ENCODE measurements at regions not wholly inside any gene's neighbourhood (a gene's known extent, or its start where the extent isn't known, plus 50 kb on each side); places are given as distances from the start of the nearest gene placed in this dataset.

DNA sequence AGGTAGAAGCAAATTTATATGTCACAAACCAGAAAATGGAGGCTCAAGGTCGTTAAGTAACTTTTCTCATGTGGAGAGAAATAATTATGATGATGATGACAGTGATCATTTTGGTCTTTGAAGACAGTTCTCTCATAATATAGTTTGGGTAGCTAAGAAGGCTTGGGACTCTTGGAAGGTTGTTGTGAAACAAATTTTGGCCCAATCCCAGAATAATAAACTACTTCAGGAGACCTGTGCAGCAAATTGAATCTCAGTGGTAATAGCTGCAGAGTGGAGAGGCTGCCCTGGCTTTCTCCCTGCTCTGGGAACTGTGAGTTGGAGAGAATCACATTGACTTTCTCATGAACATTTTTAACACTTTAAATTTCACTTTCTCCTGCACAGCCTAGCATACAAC lies 217.2 kb upstream of the BOD1L1 start:
- no peaks in the 10 kb centered on the region for H3K27me3 Mint-ChIP-seq
- H3K36me3 Mint-ChIP-seq: no peaks in the 10 kb centered on the region
- no peak for DNase-seq
- no peak overlapping the region for H3K4me3 Mint-ChIP-seq
- H3K27ac Mint-ChIP-seq: no peak overlapping the region
- no peak for ATAC-seq (replicated peaks)
- H3K4me1 Mint-ChIP-seq: peaks cover 0 to 5% of the 10 kb centered on the region in 2 donors
- peaks cover 7 to 8% of the 10 kb centered on the region in 2 donors for H3K9me3 Mint-ChIP-seq

DNA sequence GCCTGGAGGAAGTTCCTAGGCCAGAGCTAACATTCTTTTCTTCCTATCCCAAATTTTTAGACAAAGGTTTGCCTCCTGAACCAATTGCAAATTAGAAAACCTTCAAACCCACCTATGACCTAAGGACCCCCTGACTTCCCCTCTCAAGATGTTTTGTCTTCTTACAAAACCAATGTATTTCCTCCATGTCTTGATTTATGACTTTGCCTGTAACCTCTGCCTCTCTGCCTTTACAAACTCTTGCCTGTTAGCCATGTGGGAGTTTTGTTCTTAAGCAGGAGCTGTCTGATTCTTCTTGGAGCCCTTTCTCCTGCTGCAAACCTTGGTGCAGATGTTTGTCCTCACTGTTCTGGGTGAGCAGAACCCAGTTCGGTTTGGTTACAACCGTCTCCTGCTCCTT lies 222.3 kb upstream of the BOD1L1 start:
- Mint-ChIP-seq H3K4me3 (no peak overlapping the region), H3K27me3 (no peaks in the 10 kb centered on the region), H3K27ac (no peak overlapping the region), H3K36me3 (no peaks in the 10 kb centered on the region), H3K4me1 (peaks cover 0 to 5% of the 10 kb centered on the region in 2 donors), H3K9me3 (peaks cover 7% of the 10 kb centered on the region in 2 donors)
- ATAC-seq (replicated peaks) (no peak), DNase-seq (no peak)

DNA sequence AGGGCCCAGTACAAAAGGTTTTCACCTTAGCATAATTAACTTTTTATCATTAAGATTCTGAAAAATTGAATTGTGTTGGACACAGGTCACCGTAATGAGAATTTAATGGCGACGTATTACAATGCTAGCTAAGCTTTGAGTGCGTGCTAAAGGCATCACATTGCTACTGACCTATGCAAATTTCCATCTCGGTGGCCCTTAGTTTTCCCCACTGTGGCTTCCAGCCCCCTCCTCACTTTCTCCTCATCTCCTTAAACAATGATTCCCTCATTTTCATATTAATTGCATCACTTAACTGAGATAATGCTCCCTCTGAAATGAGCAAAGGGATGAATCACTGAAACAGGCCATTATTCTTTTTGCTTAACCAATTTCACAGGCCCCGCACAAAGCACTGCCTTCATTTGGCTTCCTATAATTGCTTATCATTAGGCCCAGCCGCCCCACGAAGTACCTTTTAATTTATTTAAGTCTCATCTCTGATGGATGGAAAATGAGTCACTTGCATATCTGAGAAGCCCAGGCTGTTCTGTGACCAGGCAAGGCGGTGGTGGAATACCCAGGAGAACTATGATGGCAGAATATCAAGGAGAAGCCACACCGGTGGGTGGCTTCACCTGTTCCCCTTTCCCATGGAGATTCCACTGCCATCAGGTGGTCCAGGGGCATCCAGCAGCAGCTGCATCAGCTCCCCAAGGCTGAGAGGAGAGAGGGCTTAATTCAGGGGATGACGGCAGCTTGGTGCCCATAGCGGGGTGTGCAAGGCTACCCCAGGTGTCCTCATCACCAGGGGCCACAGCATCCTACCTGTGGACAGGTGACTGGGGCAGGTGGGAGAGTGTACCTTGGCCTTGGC lies 223.8 kb upstream of the BOD1L1 start:
- H3K27ac Mint-ChIP-seq: no peak overlapping the region
- H3K4me1 Mint-ChIP-seq: peaks cover 0 to 5% of the 10 kb centered on the region in 2 donors
- no peak overlapping the region for H3K4me3 Mint-ChIP-seq
- no peaks in the 10 kb centered on the region for H3K27me3 Mint-ChIP-seq
- H3K9me3 Mint-ChIP-seq: peaks cover 7% of the 10 kb centered on the region in 2 donors
- H3K36me3 Mint-ChIP-seq: no peaks in the 10 kb centered on the region
- no peak for DNase-seq
- ATAC-seq (replicated peaks): no peak

DNA sequence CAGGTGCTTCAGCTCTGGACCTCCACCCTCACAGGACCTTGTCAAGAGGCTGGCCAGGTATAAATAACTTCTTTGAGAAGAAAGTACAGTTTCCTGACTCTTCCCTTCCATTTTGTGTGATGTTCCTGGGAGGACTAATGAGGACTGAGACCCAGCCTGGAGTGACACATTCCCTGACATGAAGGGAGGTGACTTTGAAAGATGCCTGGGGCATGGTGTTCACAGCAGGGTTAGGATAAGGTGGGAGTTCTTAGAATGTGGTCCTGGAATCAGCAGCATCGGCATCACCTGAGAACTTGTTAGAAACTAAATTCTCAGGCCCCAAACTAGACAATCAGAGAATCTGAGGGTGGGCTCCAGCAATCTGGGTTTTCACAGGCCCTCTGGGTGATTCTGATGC lies 224.9 kb upstream of the BOD1L1 start:
- peaks cover 0 to 5% of the 10 kb centered on the region in 2 donors for H3K4me1 Mint-ChIP-seq
- H3K9me3 Mint-ChIP-seq: peaks cover 7% of the 10 kb centered on the region in 2 donors
- ATAC-seq (replicated peaks) (no peak), DNase-seq (no peak)
- no peak overlapping the region for H3K27ac Mint-ChIP-seq
- no peaks in the 10 kb centered on the region for H3K36me3 Mint-ChIP-seq
- no peak overlapping the region for H3K4me3 Mint-ChIP-seq
- H3K27me3 Mint-ChIP-seq: no peaks in the 10 kb centered on the region

DNA sequence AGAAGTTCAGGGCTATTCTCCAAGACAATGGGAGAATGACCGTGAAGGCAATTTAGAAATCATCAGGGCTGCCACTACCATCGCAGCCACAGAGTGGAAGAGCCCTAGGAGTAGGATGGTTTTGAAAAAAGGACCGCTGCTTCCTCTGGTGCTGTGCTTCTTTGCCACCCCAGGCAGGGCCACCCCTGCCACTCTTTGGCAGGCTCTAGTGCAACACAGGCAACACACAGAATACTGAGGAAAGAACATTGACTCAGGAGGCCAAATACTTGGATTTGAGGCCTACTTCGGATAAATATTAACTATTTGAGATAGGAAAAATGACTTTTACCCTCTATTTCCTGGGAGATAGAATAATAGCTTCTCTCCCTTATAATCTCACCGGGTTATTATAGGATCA lies 228.9 kb upstream of the BOD1L1 start:
- H3K9me3 Mint-ChIP-seq: peaks cover 0 to 4% of the 10 kb centered on the region in 2 donors
- H3K27ac Mint-ChIP-seq: no peak overlapping the region
- H3K36me3 Mint-ChIP-seq: no peaks in the 10 kb centered on the region
- DNase-seq (no peak), ATAC-seq (replicated peaks) (no peak)
- peaks cover 0 to 3% of the 10 kb centered on the region in 2 donors for H3K27me3 Mint-ChIP-seq
- no peaks in the 10 kb centered on the region for H3K4me1 Mint-ChIP-seq
- no peak overlapping the region for H3K4me3 Mint-ChIP-seq

DNA sequence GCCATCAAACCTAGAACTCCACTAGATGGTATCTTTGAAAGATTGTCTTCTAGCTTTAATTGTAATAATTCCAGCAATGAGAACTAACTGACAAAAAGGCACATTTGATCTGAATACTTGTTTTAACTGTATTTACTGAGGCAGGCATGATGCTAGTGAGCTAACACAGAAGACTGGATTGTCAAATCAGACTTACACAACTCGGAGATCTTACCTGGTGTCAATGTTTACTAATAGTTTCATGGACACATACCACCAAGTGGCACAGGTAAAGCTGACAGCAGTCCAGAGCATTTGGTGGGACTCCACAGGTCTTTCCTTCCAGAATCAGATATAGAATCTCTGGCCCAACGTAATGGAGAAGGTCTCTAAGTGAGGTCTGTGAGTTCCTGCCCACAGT lies 229.9 kb upstream of the BOD1L1 start:
- DNase-seq: no peak
- peaks cover 4 to 6% of the 10 kb centered on the region in 2 donors for H3K9me3 Mint-ChIP-seq
- H3K4me3 Mint-ChIP-seq: no peak overlapping the region
- no peak overlapping the region for H3K27ac Mint-ChIP-seq
- H3K36me3 Mint-ChIP-seq: no peaks in the 10 kb centered on the region
- H3K27me3 Mint-ChIP-seq: peaks cover 0 to 3% of the 10 kb centered on the region in 2 donors
- no peak for ATAC-seq (replicated peaks)
- H3K4me1 Mint-ChIP-seq: no peaks in the 10 kb centered on the region

DNA sequence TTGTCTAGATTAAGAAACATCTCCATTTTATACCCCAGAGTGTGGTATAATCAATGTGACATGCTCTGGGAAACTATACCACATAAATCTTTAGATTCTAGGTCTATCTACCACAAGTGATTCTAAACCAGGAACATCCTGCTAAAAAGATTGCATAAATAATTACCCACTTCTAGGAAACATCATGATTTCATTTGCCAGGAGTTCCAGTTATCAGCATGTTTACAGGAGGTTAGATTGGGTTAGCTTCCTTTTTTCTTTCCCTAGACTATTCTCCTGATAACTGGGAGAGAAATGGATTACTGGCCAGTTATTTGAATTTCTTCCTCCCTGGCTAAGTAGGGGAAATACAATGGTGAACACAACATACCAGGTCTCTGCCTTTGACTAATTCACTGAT lies 230.3 kb upstream of the BOD1L1 start:
- peaks cover 8 to 9% of the 10 kb centered on the region in 2 donors for H3K9me3 Mint-ChIP-seq
- ATAC-seq (replicated peaks) (no peak), DNase-seq (no peak)
- H3K27me3 Mint-ChIP-seq: peaks cover 0 to 3% of the 10 kb centered on the region in 2 donors
- H3K27ac Mint-ChIP-seq: no peak overlapping the region
- no peak overlapping the region for H3K4me3 Mint-ChIP-seq
- no peaks in the 10 kb centered on the region for H3K4me1 Mint-ChIP-seq
- peaks cover 0 to 3% of the 10 kb centered on the region in 2 donors for H3K36me3 Mint-ChIP-seq

DNA sequence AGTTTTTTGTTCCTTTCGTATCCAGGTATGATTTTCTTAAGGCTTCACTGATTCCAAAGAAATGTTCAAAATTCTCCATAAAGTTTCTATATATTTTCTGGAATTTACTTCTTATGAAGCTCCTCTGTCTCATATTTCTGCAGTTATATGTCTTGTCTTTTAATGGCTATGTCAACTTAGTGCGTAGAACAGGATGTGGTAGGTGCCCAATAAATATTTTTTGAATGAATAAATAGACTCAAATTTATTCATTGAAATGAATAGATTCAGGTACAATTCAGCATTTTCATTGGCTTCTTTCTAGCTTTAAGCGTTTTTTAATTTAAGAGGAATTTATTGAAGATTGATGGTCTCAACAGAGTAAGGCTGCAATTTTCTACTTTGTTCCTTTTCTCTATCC lies 231.9 kb upstream of the BOD1L1 start:
- ATAC-seq (replicated peaks) (no peak), DNase-seq (no peak)
- no peak overlapping the region for H3K27ac Mint-ChIP-seq
- no peak overlapping the region for H3K4me3 Mint-ChIP-seq
- peaks cover 3% of the 10 kb centered on the region in 2 donors for H3K36me3 Mint-ChIP-seq
- H3K9me3 Mint-ChIP-seq: peaks cover 13 to 15% of the 10 kb centered on the region in 2 donors
- H3K4me1 Mint-ChIP-seq: no peaks in the 10 kb centered on the region
- peaks cover 0 to 3% of the 10 kb centered on the region in 2 donors for H3K27me3 Mint-ChIP-seq

DNA sequence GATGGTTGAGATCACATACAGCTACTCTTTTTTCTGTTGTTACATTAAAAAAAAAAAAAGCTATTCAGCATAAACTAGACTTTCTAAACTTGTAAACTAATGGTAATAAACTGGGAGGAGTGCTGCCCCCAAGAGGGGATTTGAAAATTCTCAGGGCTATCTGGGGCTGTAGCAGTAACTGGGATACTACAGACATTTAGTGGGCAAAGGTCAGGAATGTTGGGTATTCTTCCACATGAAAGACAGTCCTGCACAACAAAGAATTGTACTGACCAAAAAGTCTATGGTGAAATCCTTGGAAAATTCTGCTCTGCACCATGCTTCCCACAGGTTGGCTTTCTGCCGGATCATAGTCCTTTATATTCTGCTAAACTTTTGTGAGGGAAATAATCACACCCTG lies 232.6 kb upstream of the BOD1L1 start:
- ATAC-seq (replicated peaks) (no peak), DNase-seq (no peak)

DNA sequence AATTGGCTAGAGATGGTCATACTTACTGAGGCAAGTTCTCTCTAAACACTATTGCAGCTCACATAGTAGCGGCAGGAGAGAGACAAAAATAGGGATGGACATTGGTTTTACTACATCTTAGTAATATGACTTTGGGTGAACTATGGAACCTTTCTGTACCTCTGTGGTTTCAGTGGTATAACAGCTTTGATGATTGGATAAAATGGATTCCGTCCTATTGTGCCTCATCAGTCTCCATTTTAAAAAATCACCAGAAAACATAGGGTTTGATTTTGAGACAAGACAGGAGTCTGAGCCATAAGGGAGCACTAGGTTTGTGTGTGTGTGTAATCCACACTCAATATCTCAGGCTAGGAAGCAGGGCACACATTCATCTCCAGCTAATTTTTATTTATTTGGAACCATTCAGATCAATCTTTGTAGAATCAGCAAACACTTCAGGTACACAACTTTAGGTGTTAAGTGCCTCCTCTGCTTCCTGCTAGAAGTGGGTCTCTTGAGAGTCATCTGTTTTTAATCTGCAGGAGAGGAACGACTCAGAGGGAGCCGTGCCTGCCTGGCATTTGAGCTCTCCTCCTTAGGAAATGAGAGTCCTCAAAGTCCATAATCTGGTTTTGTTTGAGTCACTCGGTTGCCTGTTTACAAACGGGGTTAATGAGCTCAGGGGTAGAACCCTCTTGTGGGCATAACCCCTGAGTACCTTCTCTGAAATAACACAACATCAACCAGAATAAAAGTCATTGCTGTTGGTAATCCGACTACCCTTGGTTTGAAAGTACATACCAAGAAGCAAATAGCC lies 238.5 kb upstream of the BOD1L1 start:
- H3K27ac Mint-ChIP-seq: no peak overlapping the region
- H3K4me3 Mint-ChIP-seq: no peak overlapping the region
- DNase-seq: no peak
- peaks cover 3% of the 10 kb centered on the region in 2 donors for H3K36me3 Mint-ChIP-seq
- no peaks in the 10 kb centered on the region for H3K4me1 Mint-ChIP-seq
- H3K9me3 Mint-ChIP-seq: peaks cover 13 to 17% of the 10 kb centered on the region in 2 donors
- ATAC-seq (replicated peaks): no peak
- peaks cover 0 to 8% of the 10 kb centered on the region in 2 donors for H3K27me3 Mint-ChIP-seq

More for the DNA sequence above, 232.6 kb upstream of the BOD1L1 start:
- Mint-ChIP-seq H3K27me3 (peaks cover 0 to 3% of the 10 kb centered on the region in 2 donors), H3K9me3 (peaks cover 13 to 18% of the 10 kb centered on the region in 2 donors), H3K27ac (no peak overlapping the region), H3K4me3 (no peak overlapping the region), H3K36me3 (peaks cover 3% of the 10 kb centered on the region in 2 donors), H3K4me1 (no peaks in the 10 kb centered on the region)

DNA sequence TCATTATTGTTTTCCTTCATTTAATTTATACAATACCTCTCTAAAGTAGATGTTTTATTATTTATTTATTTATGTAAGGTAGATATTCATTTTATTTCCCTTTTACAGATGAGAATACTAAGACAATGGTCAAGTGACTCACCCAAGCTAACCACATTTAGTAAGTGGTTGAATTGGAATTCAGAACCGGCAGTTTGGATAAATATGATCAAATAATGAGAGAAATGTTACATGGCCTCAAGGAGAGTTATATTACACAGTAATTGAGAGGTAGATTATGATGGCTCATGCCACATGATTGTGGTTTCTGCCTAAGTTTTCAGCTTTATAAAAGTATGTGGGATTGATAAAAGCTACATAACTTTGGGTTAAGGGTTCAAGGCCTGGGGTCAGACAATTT lies 239.4 kb upstream of the BOD1L1 start:
- H3K27ac Mint-ChIP-seq: no peak overlapping the region
- DNase-seq (no peak), ATAC-seq (replicated peaks) (no peak)
- H3K4me3 Mint-ChIP-seq: no peak overlapping the region
- peaks cover 0 to 10% of the 10 kb centered on the region in 2 donors for H3K27me3 Mint-ChIP-seq
- H3K36me3 Mint-ChIP-seq: peaks cover 3% of the 10 kb centered on the region in 2 donors
- no peaks in the 10 kb centered on the region for H3K4me1 Mint-ChIP-seq
- peaks cover 13 to 14% of the 10 kb centered on the region in 2 donors for H3K9me3 Mint-ChIP-seq

DNA sequence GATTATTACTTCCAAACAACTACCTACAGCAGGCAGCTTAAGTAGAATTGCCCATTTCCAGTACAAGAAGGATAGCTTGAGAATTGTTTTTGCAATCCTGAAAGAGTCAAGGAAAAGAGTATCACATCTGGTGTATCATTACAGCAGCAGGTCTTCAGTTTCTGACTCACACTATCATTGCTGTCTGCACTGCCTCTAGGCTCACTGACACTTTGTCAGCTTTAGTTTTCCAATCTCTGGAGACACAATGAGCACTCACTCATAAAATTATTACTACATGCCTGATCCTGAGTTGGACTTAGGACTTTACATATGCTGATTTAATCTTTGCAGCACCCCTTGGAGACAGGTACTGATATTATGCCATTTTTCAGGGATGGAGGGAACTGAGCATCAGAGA lies 244.6 kb upstream of the BOD1L1 start:
- H3K36me3 Mint-ChIP-seq: no peaks in the 10 kb centered on the region
- no peaks in the 10 kb centered on the region for H3K4me1 Mint-ChIP-seq
- H3K27ac Mint-ChIP-seq: no peak overlapping the region
- no peak for DNase-seq
- H3K4me3 Mint-ChIP-seq: no peak overlapping the region
- peaks cover 0 to 15% of the 10 kb centered on the region in 2 donors for H3K27me3 Mint-ChIP-seq
- H3K9me3 Mint-ChIP-seq: peaks cover 0 to 1% of the 10 kb centered on the region in 2 donors
- ATAC-seq (replicated peaks): no peak

DNA sequence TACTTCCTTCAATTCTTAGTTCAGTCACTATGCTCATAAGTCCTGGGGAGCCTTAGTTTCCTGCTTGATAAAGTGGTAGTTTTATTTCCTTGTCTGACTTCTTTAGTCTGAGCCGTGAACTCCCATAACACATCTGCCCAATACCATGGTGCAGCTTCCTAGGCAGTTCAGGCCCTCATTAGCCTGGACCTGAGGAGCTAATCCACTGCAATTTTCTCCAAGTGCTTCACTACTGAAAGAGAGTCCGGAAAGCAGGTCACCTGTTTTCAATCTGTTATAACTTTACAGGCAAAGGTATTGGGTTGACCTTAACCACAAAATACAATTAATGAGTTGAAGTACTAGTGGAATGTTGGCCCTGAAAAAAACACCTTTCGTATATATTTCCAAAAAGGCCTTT lies 245.4 kb upstream of the BOD1L1 start:
- H3K27ac Mint-ChIP-seq: no peak overlapping the region
- peaks cover 0 to 1% of the 10 kb centered on the region in 2 donors for H3K9me3 Mint-ChIP-seq
- H3K27me3 Mint-ChIP-seq: peaks cover 0 to 15% of the 10 kb centered on the region in 2 donors
- H3K4me1 Mint-ChIP-seq: no peaks in the 10 kb centered on the region
- H3K36me3 Mint-ChIP-seq: no peaks in the 10 kb centered on the region
- H3K4me3 Mint-ChIP-seq: no peak overlapping the region
- no peak for DNase-seq
- ATAC-seq (replicated peaks): no peak

DNA sequence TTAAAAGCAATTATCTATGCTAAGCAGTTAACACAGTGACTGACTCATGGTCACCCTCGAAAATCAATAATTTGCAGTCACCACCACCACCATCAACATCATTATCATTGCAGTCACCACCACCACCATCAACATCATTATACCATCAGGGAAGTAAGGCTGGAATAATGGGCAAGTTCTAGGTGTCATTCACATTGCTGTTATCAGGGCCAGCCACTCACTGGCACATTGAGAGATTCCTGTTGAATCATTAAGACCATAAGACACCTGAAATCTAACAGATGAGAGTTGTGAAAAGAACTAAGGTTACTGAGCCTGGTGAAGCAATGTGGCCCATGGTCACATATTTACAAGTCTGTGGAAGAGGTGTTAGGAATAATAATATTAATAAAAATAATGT lies 247.7 kb upstream of the BOD1L1 start:
- no peak overlapping the region for H3K4me3 Mint-ChIP-seq
- no peak for DNase-seq
- peaks cover 0 to 1% of the 10 kb centered on the region in 2 donors for H3K9me3 Mint-ChIP-seq
- no peaks in the 10 kb centered on the region for H3K4me1 Mint-ChIP-seq
- no peak overlapping the region for H3K27ac Mint-ChIP-seq
- peaks cover 0 to 10% of the 10 kb centered on the region in 2 donors for H3K27me3 Mint-ChIP-seq
- ATAC-seq (replicated peaks): no peak
- no peaks in the 10 kb centered on the region for H3K36me3 Mint-ChIP-seq

Measured in stimulated activated naive B cell treated with anti-CD40 and anti-IgM and Interleukin-4, amounts not matched to agents 10 μg/mL and 1 μg/mL and 100 μg/mL, for 72 hours (primary cell).